DND-41 (cell line): ENCODE measurements at regions not wholly inside any gene's neighbourhood (a gene's known extent, or its start where the extent isn't known, plus 50 kb on each side); places are given as distances from the start of the nearest gene placed in this dataset.

Experiments
- CTCF ChIP-seq: IDR thresholded peaks from 2 replicates; pipeline ENCODE4 v1.5.1; 2012; ENCODE audit warnings: borderline replicate concordance, low read length, moderate library complexity, mild to moderate bottlenecking; ENCODE audit not compliant: poor library complexity, severe bottlenecking; ENCODE audit errors: extremely low read depth
- EZH2 ChIP-seq: IDR thresholded peaks from 3 replicates; pipeline ENCODE4 v1.6.1; 2012; ENCODE audit warnings: borderline replicate concordance, low read depth, mild to moderate bottlenecking, moderate library complexity, low read length, inconsistent platforms; ENCODE audit not compliant: severe bottlenecking

- TF ChIP-seq CTCF (no peak), EZH2 (no peak)
Measured at GRCh38 chr2:39838589-39838988, 59.5 kb upstream of the THUMPD2 start.
